Neural cell (in vitro differentiated cells): ENCODE measurements at regions not wholly inside any gene's neighbourhood (a gene's known extent, or its start where the extent isn't known, plus 50 kb on each side); places are given as distances from the start of the nearest gene placed in this dataset.

Experiments used
- H2AFZ ChIP-seq: fragments of 200-600, 300-800 bp; sonication (generic), shearing (Covaris generic); 2 replicates; pipeline ENCODE4 v1.6.0; 2014; ENCODE audit warnings: low read depth, mild to moderate bottlenecking, antibody characterized with exemption, low read length, moderate library complexity
- H3F3A ChIP-seq: fragments of 200-600 bp; shearing (Covaris generic); 2 replicates; pipeline ENCODE4 v1.6.1; 2016; ENCODE audit warnings: mild to moderate bottlenecking, moderate library complexity, mixed read lengths, antibody characterized with exemption, low read length; ENCODE audit not compliant: insufficient read depth, poor library complexity, severe bottlenecking
- H3K27ac ChIP-seq: fragments of 200-600, 300-800 bp; sonication (generic), shearing (Covaris generic); 2 replicates; pipeline ENCODE4 v1.5.1; 2014; ENCODE audit warnings: mild to moderate bottlenecking, low read length, moderate library complexity
- H3K27me3 ChIP-seq: fragments of 300-800, 200-600 bp; sonication (generic), shearing (Covaris generic); 2 replicates; pipeline ENCODE4 v1.6.0; 2014; ENCODE audit warnings: mild to moderate bottlenecking, low read depth, low read length, moderate library complexity; ENCODE audit not compliant: insufficient read depth
- H3K36me3 ChIP-seq: fragments of 300-800, 200-600 bp; sonication (generic), shearing (Covaris generic); 2 replicates; pipeline ENCODE4 v1.5.1; 2014; ENCODE audit warnings: mild to moderate bottlenecking, antibody characterized with exemption, low read length, moderate library complexity; ENCODE audit not compliant: insufficient read depth
- H3K4me2 ChIP-seq: fragments of 300-800, 200-600 bp; sonication (generic), shearing (Covaris generic); 2 replicates; pipeline ENCODE4 v1.6.0; 2014; ENCODE audit warnings: mild to moderate bottlenecking, low read length
- H3K4me3 ChIP-seq: fragments of 300-800, 200-600 bp; sonication (generic), shearing (Covaris generic); 2 replicates; pipeline ENCODE4 v1.5.1; 2014; ENCODE audit warnings: mild to moderate bottlenecking, low read length, moderate library complexity
- H3K79me2 ChIP-seq: fragments of 200-600 bp; shearing (Covaris generic); replicated peaks from 2 replicates; pipeline ENCODE4 v1.6.0; 2014; ENCODE audit warnings: mild to moderate bottlenecking, low read length, moderate library complexity; ENCODE audit not compliant: insufficient read depth
- H3K9ac ChIP-seq: fragments of 300-800, 200-600 bp; sonication (generic), shearing (Covaris generic); 2 replicates; pipeline ENCODE4 v1.6.1; 2016; ENCODE audit warnings: mild to moderate bottlenecking, low read length, mixed read lengths
- H3K9me2 ChIP-seq: fragments of 200-600 bp; shearing (Covaris generic); 2 replicates; pipeline ENCODE4 v1.6.1; 2016; ENCODE audit warnings: mild to moderate bottlenecking, low read length, mixed read lengths; ENCODE audit not compliant: insufficient read depth
- H3K9me3 ChIP-seq: fragments of 200-600, 300-800 bp; sonication (generic), shearing (Covaris generic); 2 replicates; pipeline ENCODE4 v1.6.1; 2016; ENCODE audit warnings: mild to moderate bottlenecking, mixed run types, low read length, moderate library complexity, mixed read lengths
- H4K20me1 ChIP-seq: fragments of 200-600 bp; shearing (Covaris generic); 2 replicates; pipeline ENCODE4 v1.6.1; 2016; ENCODE audit warnings: mild to moderate bottlenecking, mixed run types; ENCODE audit not compliant: insufficient read depth
- EP300 ChIP-seq: fragments of 450-650 bp; conservative IDR thresholded peaks from 2 replicates; pipeline ENCODE4 v1.6.1; 2014; ENCODE audit warnings: antibody characterized with exemption, mild to moderate bottlenecking, moderate library complexity; ENCODE audit not compliant: poor library complexity, severe bottlenecking
- EZH2 ChIP-seq: fragments of 200-600, 300-800 bp; shearing (Covaris generic), sonication (generic); IDR thresholded peaks from 2 replicates; pipeline ENCODE4 v1.6.1; 2014; ENCODE audit warnings: antibody characterized with exemption, low read length, borderline replicate concordance, mild to moderate bottlenecking; ENCODE audit not compliant: insufficient read depth, poor library complexity, severe bottlenecking
- MXI1 ChIP-seq: fragments of 450-650 bp; conservative IDR thresholded peaks from 2 replicates; pipeline ENCODE4 v1.6.1; 2014; ENCODE audit warnings: antibody characterized with exemption, mild to moderate bottlenecking; ENCODE audit not compliant: poor library complexity, severe bottlenecking
- POLR2AphosphoS5 ChIP-seq: IDR thresholded peaks from 2 replicates; pipeline ENCODE4 v1.6.1; 2012
- RAD21 ChIP-seq: fragments of 450-650 bp; conservative IDR thresholded peaks from 2 replicates; pipeline ENCODE4 v1.6.1; 2014; ENCODE audit warnings: antibody characterized with exemption, mild to moderate bottlenecking, moderate library complexity
- REST ChIP-seq: IDR thresholded peaks from 2 replicates; pipeline ENCODE4 v1.6.1; 2012; ENCODE audit warnings: borderline replicate concordance
- SMC3 ChIP-seq: fragments of 450-650 bp; conservative IDR thresholded peaks from 2 replicates; pipeline ENCODE4 v1.6.1; 2014; ENCODE audit warnings: antibody characterized with exemption, mild to moderate bottlenecking, moderate library complexity; ENCODE audit not compliant: poor library complexity
- TAF1 ChIP-seq: IDR thresholded peaks from 2 replicates; pipeline ENCODE4 v1.6.1; 2012; ENCODE audit warnings: low read depth
- TF ChIP-seq, protein P1 (sequence below): fragments of 450-650 bp; IDR thresholded peaks from 2 replicates; pipeline ENCODE4 v1.5.1; 2014; ENCODE audit warnings: antibody characterized with exemption, mild to moderate bottlenecking, moderate library complexity; ENCODE audit not compliant: poor library complexity, severe bottlenecking

DNA sequence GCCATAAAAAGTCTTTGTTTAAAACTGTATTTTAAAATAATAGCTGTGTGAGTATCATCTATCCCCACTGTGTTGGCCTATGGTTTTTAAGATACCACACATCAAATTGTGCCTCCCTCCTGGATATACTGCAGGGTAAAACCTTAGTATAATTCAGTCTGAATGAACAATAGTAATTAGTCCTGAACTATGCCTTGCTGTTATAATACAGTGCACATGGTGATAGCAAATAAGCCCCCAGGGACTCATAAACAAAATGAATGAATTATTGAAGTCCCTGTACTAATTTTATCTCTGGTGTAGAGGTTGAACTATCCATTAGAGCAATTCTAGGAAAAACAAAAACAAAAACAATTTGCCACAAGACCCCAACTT lies 142.7 kb upstream of the ADAMTSL1 start:
- Histone ChIP-seq H3K9me2 (no peaks in the 10 kb centered on the region), H3K36me3 (no peaks in the 10 kb centered on the region)

DNA sequence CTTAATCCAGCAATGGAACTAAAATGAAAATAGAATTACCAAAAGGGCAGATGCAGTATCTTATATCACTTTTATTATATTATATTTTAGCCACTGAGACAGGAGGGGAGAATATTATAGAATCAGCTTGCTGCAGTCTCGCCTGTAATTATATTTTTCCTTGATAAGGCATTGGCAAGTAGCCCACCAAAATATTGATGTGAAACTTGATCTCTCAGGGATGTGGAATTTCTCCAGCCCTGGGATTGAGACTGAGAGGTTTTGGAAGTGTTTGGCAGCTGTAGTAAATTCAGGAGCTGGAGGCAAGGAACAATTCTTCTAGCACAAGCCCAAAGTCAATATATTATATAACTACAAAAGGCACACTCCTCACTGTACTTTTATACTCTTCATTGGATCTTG lies 142.1 kb upstream of the ADAMTSL1 start:
- Histone ChIP-seq H4K20me1 (no peaks in the 10 kb centered on the region), H3K9me2 (no peaks in the 10 kb centered on the region), H3K79me2 (no peaks in the 10 kb centered on the region), H2AFZ (no peak overlapping the region), H3K36me3 (no peaks in the 10 kb centered on the region), H3K4me3 (no peak overlapping the region), H3K4me2 (no peak overlapping the region), H3K27ac (no peak overlapping the region), H3K27me3 (no peaks in the 10 kb centered on the region), H3K9ac (no peak overlapping the region), H3F3A (no peaks in the 10 kb centered on the region), H3K9me3 (no peaks in the 10 kb centered on the region)
- no peak for TF ChIP-seq EZH2
- no peak for TF ChIP-seq TAF1
- no peak for TF ChIP-seq POLR2AphosphoS5

More for the DNA sequence above, 142.7 kb upstream of the ADAMTSL1 start:
- Histone ChIP-seq H3K4me3 (no peak overlapping the region), H4K20me1 (no peaks in the 10 kb centered on the region), H3K79me2 (no peaks in the 10 kb centered on the region), H2AFZ (no peak overlapping the region), H3K27ac (no peak overlapping the region), H3K4me2 (no peak overlapping the region), H3F3A (no peaks in the 10 kb centered on the region), H3K9me3 (no peaks in the 10 kb centered on the region), H3K27me3 (no peaks in the 10 kb centered on the region), H3K9ac (no peak overlapping the region)
- TF ChIP-seq SMC3 (no peak), POLR2AphosphoS5 (no peak), RAD21 (no peak)
- TF ChIP-seq, protein P1, sequence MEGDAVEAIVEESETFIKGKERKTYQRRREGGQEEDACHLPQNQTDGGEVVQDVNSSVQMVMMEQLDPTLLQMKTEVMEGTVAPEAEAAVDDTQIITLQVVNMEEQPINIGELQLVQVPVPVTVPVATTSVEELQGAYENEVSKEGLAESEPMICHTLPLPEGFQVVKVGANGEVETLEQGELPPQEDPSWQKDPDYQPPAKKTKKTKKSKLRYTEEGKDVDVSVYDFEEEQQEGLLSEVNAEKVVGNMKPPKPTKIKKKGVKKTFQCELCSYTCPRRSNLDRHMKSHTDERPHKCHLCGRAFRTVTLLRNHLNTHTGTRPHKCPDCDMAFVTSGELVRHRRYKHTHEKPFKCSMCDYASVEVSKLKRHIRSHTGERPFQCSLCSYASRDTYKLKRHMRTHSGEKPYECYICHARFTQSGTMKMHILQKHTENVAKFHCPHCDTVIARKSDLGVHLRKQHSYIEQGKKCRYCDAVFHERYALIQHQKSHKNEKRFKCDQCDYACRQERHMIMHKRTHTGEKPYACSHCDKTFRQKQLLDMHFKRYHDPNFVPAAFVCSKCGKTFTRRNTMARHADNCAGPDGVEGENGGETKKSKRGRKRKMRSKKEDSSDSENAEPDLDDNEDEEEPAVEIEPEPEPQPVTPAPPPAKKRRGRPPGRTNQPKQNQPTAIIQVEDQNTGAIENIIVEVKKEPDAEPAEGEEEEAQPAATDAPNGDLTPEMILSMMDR = no peak

- H3K27me3 ChIP-seq = no peaks in the 10 kb centered on the region
- H3K9me2 ChIP-seq = no peaks in the 10 kb centered on the region
- H3K4me2 ChIP-seq = no peak overlapping the region
- H3K4me3 ChIP-seq = no peak overlapping the region
- H3K36me3 ChIP-seq = no peaks in the 10 kb centered on the region
- H3K79me2 ChIP-seq = no peaks in the 10 kb centered on the region
- H2AFZ ChIP-seq = no peak overlapping the region
- TF ChIP-seq, protein P1 = no peak
- TF ChIP-seq REST = no peak
- TF ChIP-seq SMC3 = no peak
- TF ChIP-seq TAF1 = no peak
- TF ChIP-seq EP300 = no peak
- no peak for TF ChIP-seq RAD21
- no peak for TF ChIP-seq MXI1
- no peak overlapping the region for H3K9ac ChIP-seq
- H4K20me1 ChIP-seq = no peaks in the 10 kb centered on the region
- no peaks in the 10 kb centered on the region for H3F3A ChIP-seq
- no peak overlapping the region for H3K27ac ChIP-seq
- no peaks in the 10 kb centered on the region for H3K9me3 ChIP-seq
Observed at GRCh38 chr9:18333157-18333556, 140.8 kb upstream of the ADAMTSL1 start.
